Hepatocyte (in vitro differentiated cells): ENCODE measurements at regions not wholly inside any gene's neighbourhood (a gene's known extent, or its start where the extent isn't known, plus 50 kb on each side); places are given as distances from the start of the nearest gene placed in this dataset.

Source experiments
- CTCF ChIP-seq: fragments of 200-600 bp; sonication (generic); IDR thresholded peaks from 2 replicates; pipeline ENCODE4 v1.5.1; 2016; ENCODE audit warnings: antibody characterized with exemption, mild to moderate bottlenecking; ENCODE audit not compliant: poor library complexity
- EZH2phosphoT487 ChIP-seq: fragments of 200-600 bp; sonication (generic); IDR thresholded peaks from one replicate; pipeline ENCODE4 v1.6.1; 2018; ENCODE audit warnings: antibody characterized with exemption, mild to moderate bottlenecking, low read depth, moderate library complexity; ENCODE audit not compliant: unreplicated experiment, severe bottlenecking

- no peak for TF ChIP-seq CTCF
- TF ChIP-seq EZH2phosphoT487: no peak
Measured at GRCh38 chr10:24096281-24096680, 112.7 kb upstream of the KIAA1217 start.
